Cardiac fibroblast (primary cell): ENCODE measurements at regions not wholly inside any gene's neighbourhood (a gene's known extent, or its start where the extent isn't known, plus 50 kb on each side); places are given as distances from the start of the nearest gene placed in this dataset.

ENCODE experiments used
- DNase-seq, 2 donors: peaks; one replicate each; pipeline versions ENCODE4 v3.0.0 to v3.0.0-alpha.2; 2010; ENCODE audit warnings: low read depth in 2 of 2
- H3K4me3 ChIP-seq, 2 donors: replicated peaks in 1 of 2; 1 replicate in 1 of 2; 2 replicates in 1 of 2; pipeline ENCODE4 v1.5.1; 2011; ENCODE audit warnings: low read depth in 2 of 2, low read length in 2 of 2, mild to moderate bottlenecking in 2 of 2, moderate library complexity in 1 of 2
- CTCF ChIP-seq: IDR thresholded peaks from one replicate; pipeline ENCODE4 v1.5.1; 2011; ENCODE audit warnings: low read depth, mild to moderate bottlenecking, low read length, inconsistent platforms

GRCh38 chr9:28014212-28014611, 440.9 kb upstream of the C9orf72 start:
- H3K4me3 ChIP-seq = no peak overlapping the region
- no peak for DNase-seq
- no peak for TF ChIP-seq CTCF

- H3K4me3 ChIP-seq = no peak overlapping the region
- DNase-seq = no peak
- TF ChIP-seq CTCF = no peak
Measured at GRCh38 chr9:28024676-28025075, 451.4 kb upstream of the C9orf72 start.

DNA sequence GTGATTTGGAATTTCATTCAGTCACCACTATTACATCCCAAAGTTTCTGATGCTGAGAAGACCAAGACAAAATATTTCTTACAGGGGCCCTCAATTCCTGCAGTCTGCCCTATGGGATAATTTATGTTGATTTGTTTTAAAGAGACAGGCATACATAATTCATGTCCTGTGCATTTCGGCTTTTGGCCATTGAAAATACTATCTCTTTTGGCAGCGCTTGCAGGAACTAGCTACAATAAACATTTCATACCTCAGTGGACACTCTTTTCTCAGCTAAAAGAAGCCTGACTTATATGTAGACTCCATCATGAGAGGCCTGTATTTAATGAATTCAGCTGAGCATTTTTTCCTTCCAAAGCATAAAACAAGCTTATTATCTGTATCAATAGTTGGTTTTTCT, 451.9 kb upstream of the C9orf72 start:
- TF ChIP-seq CTCF = no peak
- H3K4me3 ChIP-seq = no peak overlapping the region
- DNase-seq = no peak

GRCh38 chr9:28031521-28032267, 458.4 kb upstream of the C9orf72 start:
- no peak for DNase-seq
- TF ChIP-seq CTCF = no peak
- no peak overlapping the region for H3K4me3 ChIP-seq

- no peak for DNase-seq
- TF ChIP-seq CTCF = no peak
- H3K4me3 ChIP-seq = no peak overlapping the region
Measured at GRCh38 chr9:28032268-28032590, 458.9 kb upstream of the C9orf72 start.

DNA sequence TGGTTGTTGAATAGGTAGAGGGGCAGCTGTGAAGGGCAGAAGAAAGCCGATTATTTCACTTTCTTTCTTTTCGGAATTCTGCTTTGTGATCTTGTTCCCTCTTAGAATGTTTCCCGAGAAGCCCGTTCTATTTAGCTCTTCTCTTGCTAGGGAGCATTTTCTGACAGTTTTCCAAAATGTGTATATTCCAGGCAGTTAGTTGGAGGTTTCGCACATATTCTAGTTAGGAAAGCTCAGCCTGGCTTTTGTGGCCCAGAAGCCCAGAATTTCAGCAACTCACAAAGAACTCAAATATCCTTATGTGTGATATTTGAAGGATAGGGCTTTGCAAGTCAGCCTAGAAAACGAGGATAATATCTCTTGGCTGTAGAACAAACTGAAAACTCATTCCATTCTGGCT, 461.0 kb upstream of the C9orf72 start:
- no peak for DNase-seq
- TF ChIP-seq CTCF = no peak
- H3K4me3 ChIP-seq = no peak overlapping the region

GRCh38 chr9:28037968-28038367, 464.7 kb upstream of the C9orf72 start:
- DNase-seq = no peak
- no peak for TF ChIP-seq CTCF
- no peak overlapping the region for H3K4me3 ChIP-seq
